ENCODE measurements at regions not wholly inside any gene's neighbourhood (a gene's known extent, or its start where the extent isn't known, plus 50 kb on each side); places are given as distances from the start of the nearest gene placed in this dataset.

GRCh38 chr2:216261042-216261537 lies 111.2 kb downstream of the MARCHF4 start:
- DNase-seq (ENCODE audit: low read depth in 1 of 2, low spot score in 1 of 2): no peak
- Histone ChIP-seq H3K27ac (replicated peaks) (no peak overlapping the region), H3K27me3 (ENCODE audit: insufficient read depth, poor library complexity, severe bottlenecking) (peaks cover 2% of the 10 kb centered on the region), H3K4me3 (replicated peaks; ENCODE audit: insufficient read depth, low read length) (no peak overlapping the region)
- TF ChIP-seq POLR2AphosphoS5 (IDR thresholded peaks at IDR 0.05; ENCODE audit: low read depth) (no peak), CTCF (IDR thresholded peaks at IDR 0.05; ENCODE audit: insufficient read depth, low read length) (no peak), REST (IDR thresholded peaks at IDR 0.05; ENCODE audit: insufficient replicate concordance, low read depth) (no peak), SPI1 (IDR thresholded peaks at IDR 0.05; ENCODE audit: borderline replicate concordance, low read depth) (no peak)

- no peak overlapping the region for H3K27ac ChIP-seq (replicated peaks)
- TF ChIP-seq CTCF (IDR thresholded peaks at IDR 0.05; ENCODE audit: insufficient read depth, low read length) (no peak), REST (IDR thresholded peaks at IDR 0.05; ENCODE audit: insufficient replicate concordance, low read depth) (no peak), GABPA (IDR thresholded peaks at IDR 0.05; ENCODE audit: low read depth) (no peak), SPI1 (IDR thresholded peaks at IDR 0.05; ENCODE audit: borderline replicate concordance, low read depth) (no peak), POLR2AphosphoS5 (IDR thresholded peaks at IDR 0.05; ENCODE audit: low read depth) (no peak)
- H3K4me3 ChIP-seq (replicated peaks; ENCODE audit: insufficient read depth, low read length): no peak overlapping the region
- DNase-seq (ENCODE audit: low read depth in 1 of 2, low spot score in 1 of 2): no peak
- H3K27me3 ChIP-seq (ENCODE audit: insufficient read depth, poor library complexity, severe bottlenecking): peaks cover 4% of the 10 kb centered on the region
Observed at GRCh38 chr2:216260629-216261028, 111.7 kb downstream of the MARCHF4 start.

- no peak for DNase-seq (ENCODE audit: low read depth in 1 of 2, low spot score in 1 of 2)
- H3K27ac ChIP-seq (replicated peaks): no peak overlapping the region
- H3K27me3 ChIP-seq (ENCODE audit: insufficient read depth, poor library complexity, severe bottlenecking): peaks cover 4% of the 10 kb centered on the region
- TF ChIP-seq CTCF (IDR thresholded peaks at IDR 0.05; ENCODE audit: insufficient read depth, low read length) (no peak), POLR2AphosphoS5 (IDR thresholded peaks at IDR 0.05; ENCODE audit: low read depth) (no peak), SPI1 (IDR thresholded peaks at IDR 0.05; ENCODE audit: borderline replicate concordance, low read depth) (no peak), GABPA (IDR thresholded peaks at IDR 0.05; ENCODE audit: low read depth) (no peak), REST (IDR thresholded peaks at IDR 0.05; ENCODE audit: insufficient replicate concordance, low read depth) (no peak)
- no peak overlapping the region for H3K4me3 ChIP-seq (replicated peaks; ENCODE audit: insufficient read depth, low read length)
Observed at GRCh38 chr2:216259081-216259480, 113.2 kb downstream of the MARCHF4 start.

Measured in HL-60 (cell line).